ENCODE measurements at regions not wholly inside any gene's neighbourhood (a gene's known extent, or its start where the extent isn't known, plus 50 kb on each side); places are given as distances from the start of the nearest gene placed in this dataset.

DNA sequence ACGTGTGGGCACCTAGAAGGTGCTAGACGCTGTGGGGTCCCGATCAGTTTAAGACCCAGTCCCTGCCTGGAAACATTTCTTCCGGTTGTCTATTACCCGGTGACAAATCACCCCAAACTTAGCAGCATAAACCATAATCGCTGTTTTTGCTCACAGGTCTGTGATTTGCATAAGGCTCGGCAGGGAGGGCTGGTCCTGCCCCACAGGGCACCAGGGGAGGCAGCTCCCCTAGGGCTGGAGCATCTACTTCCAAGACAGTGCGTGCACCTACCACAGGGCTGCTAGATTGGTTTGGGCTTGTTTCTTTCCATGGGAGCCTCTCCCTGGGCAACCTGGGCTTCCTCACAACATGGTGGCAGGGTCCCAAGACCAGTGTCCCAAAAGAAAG, 214.5 kb upstream of the CIBAR2 start:
- Mint-ChIP-seq H3K4me1 (peaks cover 54% of the 10 kb centered on the region), H3K36me3 (ENCODE audit: low read depth) (no peaks in the 10 kb centered on the region), H3K27me3 (ENCODE audit: low read depth, poor library complexity) (peaks cover 11% of the 10 kb centered on the region), H3K9me3 (no peaks in the 10 kb centered on the region), H3K4me3 (no peak overlapping the region), H3K27ac (no peak overlapping the region)
- TF ChIP-seq, protein P1, sequence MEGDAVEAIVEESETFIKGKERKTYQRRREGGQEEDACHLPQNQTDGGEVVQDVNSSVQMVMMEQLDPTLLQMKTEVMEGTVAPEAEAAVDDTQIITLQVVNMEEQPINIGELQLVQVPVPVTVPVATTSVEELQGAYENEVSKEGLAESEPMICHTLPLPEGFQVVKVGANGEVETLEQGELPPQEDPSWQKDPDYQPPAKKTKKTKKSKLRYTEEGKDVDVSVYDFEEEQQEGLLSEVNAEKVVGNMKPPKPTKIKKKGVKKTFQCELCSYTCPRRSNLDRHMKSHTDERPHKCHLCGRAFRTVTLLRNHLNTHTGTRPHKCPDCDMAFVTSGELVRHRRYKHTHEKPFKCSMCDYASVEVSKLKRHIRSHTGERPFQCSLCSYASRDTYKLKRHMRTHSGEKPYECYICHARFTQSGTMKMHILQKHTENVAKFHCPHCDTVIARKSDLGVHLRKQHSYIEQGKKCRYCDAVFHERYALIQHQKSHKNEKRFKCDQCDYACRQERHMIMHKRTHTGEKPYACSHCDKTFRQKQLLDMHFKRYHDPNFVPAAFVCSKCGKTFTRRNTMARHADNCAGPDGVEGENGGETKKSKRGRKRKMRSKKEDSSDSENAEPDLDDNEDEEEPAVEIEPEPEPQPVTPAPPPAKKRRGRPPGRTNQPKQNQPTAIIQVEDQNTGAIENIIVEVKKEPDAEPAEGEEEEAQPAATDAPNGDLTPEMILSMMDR (IDR thresholded peaks at IDR 0.05), result no peak
- DNase-seq, result no peak

DNA sequence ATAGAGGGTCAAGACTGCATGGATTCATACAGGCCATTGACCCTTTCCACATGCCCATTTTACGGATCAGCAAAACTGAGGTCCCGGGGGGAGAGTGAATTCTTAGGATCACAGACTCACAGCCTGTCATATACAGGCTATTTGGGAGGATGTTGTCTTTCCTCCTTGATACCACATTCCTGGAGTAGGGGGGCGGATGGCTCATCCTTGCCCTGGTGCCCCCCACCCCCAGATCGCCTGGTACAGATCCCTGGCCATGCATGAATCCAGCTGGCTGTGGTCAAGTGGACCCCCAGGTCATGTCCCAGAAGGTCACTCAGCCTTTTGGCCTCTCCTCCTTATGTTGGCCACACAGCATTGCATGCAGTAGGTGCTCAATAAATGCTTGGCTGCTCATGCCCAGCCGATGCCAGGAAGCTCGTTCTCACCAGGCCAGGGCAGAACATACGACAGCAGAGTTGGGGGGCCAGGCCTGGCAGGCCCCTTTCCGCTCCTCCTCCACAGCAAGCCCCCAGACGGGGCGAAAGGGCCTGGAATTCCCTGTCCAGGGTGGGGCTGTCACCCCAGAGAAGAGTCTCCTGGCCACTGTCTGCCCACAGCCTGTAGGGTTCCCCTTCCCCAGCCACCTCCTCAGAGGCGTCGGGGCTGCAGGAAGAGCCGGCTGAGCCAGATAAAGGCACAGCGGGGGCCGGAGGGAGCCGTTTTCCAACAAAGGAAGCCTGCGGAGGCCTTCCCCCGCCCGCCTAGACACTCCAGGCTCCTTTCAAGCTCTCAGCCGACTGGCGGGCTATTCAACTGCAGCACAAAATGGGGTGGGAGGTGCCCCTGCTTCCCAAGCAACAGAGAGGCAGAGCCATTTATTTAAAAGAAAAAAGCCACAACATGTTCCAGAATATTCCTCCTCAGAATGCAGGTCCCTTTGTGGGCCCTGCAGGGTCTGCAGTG, 215.7 kb upstream of the CIBAR2 start:
- DNase-seq, result peak; percentile 66
- Mint-ChIP-seq H3K36me3 (ENCODE audit: low read depth) (no peaks in the 10 kb centered on the region), H3K27ac (no peak overlapping the region), H3K4me3 (peak overlapping the region; percentile 62), H3K27me3 (ENCODE audit: low read depth, poor library complexity) (peaks cover 16% of the 10 kb centered on the region), H3K4me1 (peaks cover 48% of the 10 kb centered on the region), H3K9me3 (peaks cover 5% of the 10 kb centered on the region)
- TF ChIP-seq, protein P1 (IDR thresholded peaks at IDR 0.05), result no peak

DNA sequence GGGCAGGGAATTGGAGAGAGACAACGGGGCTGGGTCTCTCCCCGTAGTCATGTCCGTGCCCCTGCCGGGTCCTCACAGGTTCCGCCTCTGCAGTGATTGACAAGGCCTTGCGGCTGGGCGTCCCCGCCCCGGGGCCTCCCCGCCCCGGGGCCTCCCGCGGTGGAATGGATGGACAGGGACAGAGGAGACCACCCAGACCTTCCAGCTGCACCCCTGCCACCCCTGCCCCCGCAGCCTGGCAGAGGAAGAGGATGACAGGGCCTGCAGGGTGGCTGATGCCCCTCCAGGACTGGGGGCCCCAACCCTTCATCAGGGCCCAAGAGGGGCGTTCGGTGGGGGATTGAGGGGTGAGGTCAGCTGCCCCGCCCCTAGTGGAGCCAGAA, 216.4 kb upstream of the CIBAR2 start:
- H3K4me3 Mint-ChIP-seq, result peak overlapping the region; percentile 62
- TF ChIP-seq, protein P1 (IDR thresholded peaks at IDR 0.05), result no peak
- peaks cover 46% of the 10 kb centered on the region for H3K4me1 Mint-ChIP-seq
- no peaks in the 10 kb centered on the region for H3K36me3 Mint-ChIP-seq (ENCODE audit: low read depth)
- DNase-seq, result peak; percentile 61
- peaks cover 5% of the 10 kb centered on the region for H3K9me3 Mint-ChIP-seq
- H3K27me3 Mint-ChIP-seq (ENCODE audit: low read depth, poor library complexity), result peaks cover 20% of the 10 kb centered on the region
- H3K27ac Mint-ChIP-seq, result no peak overlapping the region

DNA sequence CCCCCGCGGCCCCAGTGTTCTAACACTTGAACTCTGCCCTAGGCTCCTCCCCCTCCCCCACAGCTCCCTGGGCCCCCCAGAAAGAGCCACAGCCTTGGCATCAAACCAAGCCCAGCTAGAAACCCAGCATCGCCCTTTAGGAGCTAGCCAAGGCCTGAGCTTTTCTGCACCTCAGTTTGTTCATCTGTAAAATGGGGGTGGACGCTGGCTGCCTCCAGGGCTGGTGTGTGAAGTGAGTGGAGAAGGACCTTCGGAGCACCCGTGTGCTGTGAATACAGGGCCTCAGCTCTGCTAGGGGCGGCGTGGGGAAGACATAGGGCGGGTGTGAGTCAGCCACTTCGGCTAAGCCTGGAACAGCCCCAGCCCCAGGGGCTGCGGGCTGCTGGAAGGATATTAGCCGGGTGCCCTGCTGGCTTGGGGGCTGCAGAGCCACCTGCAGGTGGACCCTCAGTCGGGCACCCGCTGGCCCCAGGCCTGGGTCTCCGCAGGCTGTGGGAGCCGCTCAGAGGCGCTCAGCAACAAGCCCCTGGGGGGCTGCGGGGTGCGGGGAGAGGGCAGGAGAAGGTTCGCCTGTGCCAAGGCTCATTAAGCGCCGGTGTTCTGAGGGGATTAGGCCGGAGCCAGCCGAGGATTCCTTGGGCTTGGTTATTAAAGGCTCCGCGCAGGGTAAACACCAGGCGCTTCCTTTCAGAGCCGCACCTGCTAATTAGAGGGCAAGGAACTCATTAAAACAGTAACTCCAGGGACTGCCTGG, 217.0 kb upstream of the CIBAR2 start:
- peak; percentile 53 for DNase-seq
- H3K36me3 Mint-ChIP-seq (ENCODE audit: low read depth), result no peaks in the 10 kb centered on the region
- peaks cover 5% of the 10 kb centered on the region for H3K9me3 Mint-ChIP-seq
- H3K4me3 Mint-ChIP-seq, result no peak overlapping the region
- peaks cover 52% of the 10 kb centered on the region for H3K4me1 Mint-ChIP-seq
- H3K27ac Mint-ChIP-seq, result no peak overlapping the region
- TF ChIP-seq, protein P1 (IDR thresholded peaks at IDR 0.05), result no peak
- H3K27me3 Mint-ChIP-seq (ENCODE audit: low read depth, poor library complexity), result peaks cover 23% of the 10 kb centered on the region

DNA sequence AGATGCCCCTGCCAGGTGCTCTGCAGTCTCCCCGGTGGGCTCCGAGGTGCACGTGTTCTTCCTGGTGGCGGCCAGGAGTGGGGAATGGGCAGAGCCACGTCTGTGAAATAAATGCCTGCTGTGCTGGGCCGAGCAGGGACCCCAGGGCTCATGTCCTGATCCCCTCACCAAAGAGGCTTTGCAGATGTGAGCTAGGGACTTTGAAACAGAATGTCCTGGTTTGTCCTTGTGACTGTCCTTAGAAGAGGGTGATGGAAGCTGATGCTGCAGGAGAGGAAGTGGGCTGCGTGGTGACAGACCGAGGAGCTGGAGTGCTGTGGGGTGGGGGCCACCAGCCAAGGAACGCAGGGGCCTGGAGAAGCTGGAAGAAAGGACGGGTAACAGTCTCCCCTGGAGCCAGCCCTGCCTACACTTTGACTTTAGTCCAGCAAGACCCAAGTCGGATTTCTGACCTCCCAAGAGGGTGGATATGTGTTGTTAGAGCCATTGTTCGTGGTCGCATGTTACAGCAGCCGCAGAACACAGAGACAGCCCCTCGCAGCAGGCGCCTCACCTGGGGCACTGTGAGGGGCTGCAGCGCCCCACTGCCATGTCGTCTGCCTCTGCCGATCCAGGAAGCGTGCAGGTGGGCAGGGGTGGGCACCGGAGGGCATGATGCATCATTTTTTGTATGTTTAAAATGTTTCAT, 217.9 kb upstream of the CIBAR2 start:
- Mint-ChIP-seq H3K4me1 (peaks cover 58% of the 10 kb centered on the region), H3K36me3 (ENCODE audit: low read depth) (no peaks in the 10 kb centered on the region), H3K27ac (no peak overlapping the region), H3K9me3 (peaks cover 5% of the 10 kb centered on the region), H3K4me3 (peak overlapping the region; percentile 74), H3K27me3 (ENCODE audit: low read depth, poor library complexity) (peaks cover 28% of the 10 kb centered on the region)
- TF ChIP-seq, protein P1 (IDR thresholded peaks at IDR 0.05), result no peak
- no peak for DNase-seq

Measured in nephron progenitor cell (in vitro differentiated cells).